DMS79 (cell line): ENCODE measurements at regions not wholly inside any gene's neighbourhood (a gene's known extent, or its start where the extent isn't known, plus 50 kb on each side); places are given as distances from the start of the nearest gene placed in this dataset.
"Not testable (repeated sequence)": the region's sequence is repeated elsewhere in the genome, so short reads cannot be mapped to it uniquely, and the experiment has no call there.

Experiments
- DNase-seq: peaks from one replicate; lab custom pipeline; 2025; lab: John Stamatoyannopoulos, UW

DNA sequence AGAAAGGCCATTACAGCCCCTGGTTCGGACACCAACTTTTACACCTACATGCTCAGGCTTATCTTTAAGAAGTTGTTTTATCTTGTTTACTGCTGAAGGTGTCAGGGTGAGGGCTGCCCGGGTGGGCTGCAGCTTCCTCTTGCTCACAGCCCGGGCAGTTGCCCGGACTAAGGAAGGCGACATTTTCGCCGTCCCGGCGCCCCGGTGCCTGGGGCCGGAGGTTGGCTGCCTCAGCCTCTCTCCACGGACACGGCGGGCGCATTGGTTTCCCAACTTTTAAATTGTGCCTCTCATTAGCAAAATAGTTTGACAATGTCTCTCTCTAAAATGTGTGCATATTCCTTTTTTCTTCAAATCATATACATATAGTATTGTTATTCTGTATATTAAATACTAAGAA lies 198.5 kb downstream of the LRRC70 start:
- DNase-seq: not testable (repeated sequence)

DNA sequence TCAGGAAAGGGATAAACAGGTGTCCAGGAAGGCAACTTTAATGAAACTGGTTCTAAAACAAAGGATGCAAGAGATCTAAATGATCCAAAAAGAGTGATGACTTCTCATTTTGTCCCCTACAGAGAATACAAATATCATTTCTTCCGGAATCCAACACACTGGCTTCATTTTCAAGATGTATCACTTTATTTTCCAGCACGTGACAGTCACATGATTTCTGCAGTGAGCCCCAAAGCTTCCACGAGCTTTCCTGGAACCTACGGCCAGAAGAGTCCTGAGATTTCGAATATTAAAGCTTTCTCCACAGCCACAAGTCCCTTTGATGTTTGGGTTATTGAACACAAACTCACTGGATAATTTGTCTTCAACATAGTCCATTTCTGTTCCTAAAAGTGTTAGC lies 198.0 kb downstream of the LRRC70 start:
- DNase-seq: not testable (repeated sequence)

DNA sequence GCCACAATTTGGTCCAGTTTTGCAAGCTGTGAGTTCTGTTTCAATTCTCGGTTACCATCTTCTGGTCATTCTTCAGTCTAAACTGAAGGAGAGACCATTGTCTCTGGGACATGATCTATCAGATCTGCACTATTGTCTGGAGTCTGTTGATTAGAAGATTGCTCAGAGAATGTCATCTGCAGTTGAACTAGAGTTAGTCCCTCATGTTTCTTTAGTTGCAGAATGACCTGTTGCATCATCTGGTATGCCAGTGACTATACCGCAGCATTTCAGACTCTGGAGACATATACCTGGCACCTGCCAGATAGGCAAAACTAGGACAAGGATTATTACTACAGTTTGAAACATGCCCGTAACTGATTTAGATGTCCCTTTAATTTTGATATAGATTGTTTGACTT lies 194.8 kb downstream of the LRRC70 start:
- DNase-seq: no peak

DNA sequence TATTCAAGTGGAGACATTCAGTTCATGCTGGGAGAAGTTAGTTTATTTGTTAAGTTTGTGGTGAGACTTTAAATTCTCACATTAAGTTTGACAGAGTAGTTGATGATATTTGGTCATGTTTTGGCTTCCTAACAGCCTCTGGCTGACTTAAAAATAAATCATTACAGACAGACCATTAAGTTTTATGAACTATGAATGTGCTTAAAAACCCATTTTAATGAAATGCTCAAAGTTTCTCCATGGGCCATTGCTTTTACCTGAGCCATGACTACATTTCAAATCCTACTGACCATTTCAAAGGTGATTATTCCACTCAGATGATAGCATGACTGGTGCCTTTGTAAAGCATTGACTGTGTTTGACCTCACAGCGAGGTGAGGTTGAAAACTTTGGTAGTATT lies 192.7 kb downstream of the LRRC70 start:
- peak; percentile 35 for DNase-seq

DNA sequence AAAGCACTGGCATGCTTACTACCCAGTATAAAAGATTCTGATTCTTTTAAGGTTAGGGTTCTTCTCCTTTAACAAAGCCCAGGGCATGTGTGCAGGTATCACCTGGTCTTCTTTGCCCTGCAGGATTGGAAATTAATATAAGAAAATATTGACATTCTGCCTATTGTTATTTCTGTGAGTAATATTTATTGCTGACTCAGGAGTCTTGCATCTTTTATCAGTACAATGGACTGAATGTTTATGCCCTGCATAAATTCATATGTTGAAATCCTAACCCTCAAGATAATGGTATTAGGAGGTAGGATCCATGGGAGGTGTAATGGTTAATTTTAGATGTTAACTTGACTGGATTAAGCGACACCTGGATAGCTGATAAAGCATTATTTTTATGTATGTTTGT lies 189.0 kb downstream of the LRRC70 start:
- no peak for DNase-seq

DNA sequence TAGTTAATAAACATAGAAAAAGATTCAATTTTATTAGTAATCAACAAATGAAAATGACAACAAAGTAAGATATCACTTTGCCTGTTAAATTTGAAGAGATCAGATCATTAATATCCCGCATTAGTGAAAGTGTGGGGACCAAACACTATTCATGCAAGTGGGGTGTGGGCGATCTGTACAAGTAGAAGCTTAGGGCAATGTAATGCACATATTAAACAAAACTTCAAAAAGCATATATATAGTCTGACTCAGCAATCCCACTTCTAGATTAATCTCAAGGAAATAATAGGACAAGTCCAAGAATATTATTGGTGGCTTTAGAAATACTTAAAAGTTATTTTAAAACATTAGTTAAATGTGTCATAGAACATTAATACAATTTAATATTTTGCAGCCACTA lies 188.5 kb downstream of the LRRC70 start:
- DNase-seq: no peak

DNA sequence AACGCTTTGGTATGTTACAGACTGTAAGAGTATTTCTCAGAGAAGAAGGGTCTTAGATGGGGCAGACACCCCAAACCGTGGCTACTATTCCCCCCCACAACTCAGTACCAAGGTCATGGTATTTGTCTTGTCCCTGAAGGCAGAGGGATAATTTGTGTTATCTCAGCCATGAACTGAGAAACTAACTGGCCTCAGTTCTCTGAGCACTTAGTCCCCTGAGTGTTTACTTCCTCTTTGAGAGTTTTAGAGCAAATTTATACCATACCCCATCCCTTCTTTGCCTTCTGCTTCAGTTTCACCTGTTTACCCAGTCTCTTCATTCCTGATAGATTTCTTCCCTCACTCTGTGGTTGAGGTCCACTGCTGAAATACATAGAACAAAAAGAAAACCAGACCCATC lies 183.9 kb downstream of the LRRC70 start:
- no peak for DNase-seq

DNA sequence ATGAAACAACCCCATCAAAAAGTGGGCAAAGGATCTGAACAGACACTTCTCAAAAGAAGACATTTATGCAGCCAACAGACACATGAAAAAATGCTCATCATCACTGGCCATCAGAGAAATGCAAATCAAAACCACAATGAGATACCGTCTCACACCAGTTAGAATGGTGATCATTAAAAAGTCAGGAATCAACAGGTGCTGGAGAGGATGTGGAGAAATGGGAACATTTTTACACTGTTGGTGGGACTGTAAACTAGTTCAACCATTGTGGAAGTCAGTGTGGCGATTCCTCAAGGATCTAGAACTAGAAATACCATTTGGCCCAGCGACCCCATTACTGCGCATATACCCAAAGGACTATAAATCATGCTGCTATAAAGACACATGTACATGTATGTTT lies 179.1 kb downstream of the LRRC70 start:
- DNase-seq: not testable (repeated sequence)

DNA sequence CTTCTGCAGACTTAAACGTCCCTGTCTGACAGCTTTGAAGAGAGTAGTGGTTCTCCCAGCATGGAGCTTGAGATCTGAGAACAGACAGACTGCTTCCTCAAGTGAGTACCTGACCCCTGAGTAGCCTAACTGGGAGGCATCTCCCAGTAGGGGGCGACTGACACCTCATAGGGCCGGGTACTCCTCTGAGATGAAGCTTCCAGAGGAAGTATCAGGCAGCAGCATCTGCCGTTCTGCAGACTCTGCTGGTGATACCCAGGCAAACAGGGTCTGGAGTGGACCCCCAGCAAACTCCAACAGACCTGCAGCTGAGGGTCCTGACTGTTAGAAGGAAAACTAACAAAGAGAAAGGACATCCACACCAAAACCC lies 174.4 kb downstream of the LRRC70 start:
- DNase-seq: not testable (repeated sequence)

DNA sequence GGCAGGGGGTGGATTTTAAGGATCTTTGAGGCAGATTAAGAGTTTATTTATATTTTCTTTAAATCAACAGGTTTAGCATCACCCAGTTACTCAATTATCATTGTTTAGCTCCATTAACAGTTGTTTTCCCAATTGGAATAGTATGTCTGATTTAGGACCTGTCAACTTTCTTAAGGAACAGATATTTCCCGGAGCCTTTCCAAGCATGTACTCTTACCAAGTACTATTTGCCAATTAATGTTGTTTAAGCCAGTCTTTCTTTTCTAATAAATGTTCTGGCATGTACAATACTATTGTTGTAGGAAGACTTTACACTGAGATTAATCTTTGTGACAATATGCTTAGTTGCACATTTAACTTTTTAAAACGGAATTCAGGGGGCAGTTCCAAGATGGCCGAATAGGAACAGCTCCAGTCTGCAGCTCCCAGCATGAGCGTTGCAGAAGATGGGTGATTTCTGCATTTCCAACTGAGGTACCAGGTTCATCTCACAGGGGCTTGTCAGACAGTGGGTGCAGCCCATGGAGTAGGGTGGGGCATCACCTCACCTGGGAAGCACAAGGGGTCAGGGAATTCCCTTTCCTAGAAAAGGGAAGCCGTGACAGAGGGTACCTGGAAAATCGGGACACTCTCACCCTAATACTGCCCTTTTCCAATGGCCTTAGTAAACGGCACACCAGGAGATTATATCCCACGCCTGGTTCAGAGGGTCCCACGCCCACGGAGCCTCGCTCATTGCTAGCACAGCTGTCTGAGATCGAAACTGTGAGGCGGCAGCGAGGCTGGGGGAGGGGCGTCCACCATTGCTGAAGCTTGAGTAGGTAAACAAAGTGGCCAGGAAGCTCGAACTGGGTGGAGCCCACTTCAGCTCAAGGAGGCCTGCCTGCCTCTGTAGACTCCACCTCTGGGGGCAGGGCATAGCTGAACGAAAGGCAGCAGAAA lies 173.7 kb downstream of the LRRC70 start:
- not testable (repeated sequence) for DNase-seq

DNA sequence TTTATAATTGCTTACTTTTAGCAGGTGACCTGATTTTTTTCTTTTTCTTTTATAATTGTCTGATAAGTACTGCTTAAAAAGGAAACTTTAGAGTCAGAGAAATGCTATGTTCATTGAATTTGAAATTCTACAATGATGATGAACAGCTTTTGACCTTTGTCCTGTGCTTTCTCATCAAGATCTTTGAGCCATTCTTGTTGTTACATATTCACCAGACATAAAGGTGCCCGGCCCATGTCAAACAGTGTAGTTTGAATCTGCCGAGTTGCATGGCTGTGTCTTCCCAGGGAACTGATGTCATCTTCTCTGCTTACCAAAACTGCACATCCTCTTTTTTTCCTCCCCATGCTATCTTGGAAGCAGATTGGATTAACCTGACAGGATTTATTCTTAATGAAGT lies 163.6 kb downstream of the LRRC70 start:
- DNase-seq: no peak

DNA sequence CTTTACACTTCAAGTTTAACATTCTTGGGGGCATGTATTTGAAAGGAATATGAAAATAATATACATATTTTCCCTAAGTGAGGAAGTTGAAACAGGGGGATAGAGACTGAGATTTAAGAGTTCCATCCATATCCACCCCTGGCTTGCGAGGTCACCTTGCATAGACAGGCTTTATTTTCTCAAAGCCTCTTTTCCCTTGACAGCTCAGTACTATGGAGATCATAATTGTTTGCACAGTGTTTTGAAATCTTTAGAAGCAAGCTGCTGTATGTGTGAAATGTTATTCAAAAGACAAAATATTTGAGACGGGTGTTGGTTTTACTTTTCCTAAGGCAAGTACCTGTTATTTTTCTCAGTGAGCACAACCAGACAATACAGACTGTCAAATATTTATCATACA lies 163.1 kb downstream of the LRRC70 start:
- DNase-seq: no peak

DNA sequence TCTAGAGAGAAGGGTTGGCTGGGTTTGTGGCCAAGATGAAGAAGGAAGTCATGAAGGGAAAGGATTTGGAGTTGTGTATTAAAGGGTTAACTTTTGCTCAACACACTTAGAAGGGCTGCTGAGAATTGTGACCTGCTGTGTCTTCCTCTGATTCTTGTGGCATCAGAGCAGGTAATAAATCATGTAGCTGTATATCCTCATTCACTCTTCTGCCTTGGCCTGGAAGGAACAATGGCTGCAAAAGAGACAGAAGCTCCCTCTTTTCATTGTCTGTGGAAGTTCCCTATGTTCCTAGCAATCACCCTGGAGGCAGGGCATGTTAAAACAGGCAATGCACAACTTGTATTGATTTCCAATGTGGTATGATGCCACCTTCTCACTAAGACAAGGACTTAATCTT lies 159.1 kb downstream of the LRRC70 start:
- no peak for DNase-seq

DNA sequence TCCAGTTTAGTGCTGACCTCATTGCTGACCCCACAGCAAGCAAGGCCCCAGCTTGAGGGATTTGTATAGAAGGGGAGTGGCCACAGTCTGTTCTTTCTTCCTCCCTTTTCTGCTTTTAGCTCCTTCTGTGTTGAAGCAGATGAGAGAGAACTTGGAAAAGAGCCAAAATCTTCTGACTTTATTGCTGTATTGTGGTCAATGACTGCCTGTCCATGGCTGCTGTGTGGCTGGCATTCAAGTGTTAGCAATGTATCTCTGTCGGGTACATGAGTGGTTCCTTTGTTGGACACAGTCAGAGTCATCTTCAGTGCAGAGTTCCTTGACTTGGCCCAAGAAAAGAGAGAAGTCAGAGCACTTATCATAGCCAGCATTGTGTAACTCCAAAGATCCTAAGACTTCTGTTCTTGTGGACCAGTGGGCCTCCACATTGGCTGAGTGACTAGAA lies 154.1 kb downstream of the LRRC70 start:
- no peak for DNase-seq

DNA sequence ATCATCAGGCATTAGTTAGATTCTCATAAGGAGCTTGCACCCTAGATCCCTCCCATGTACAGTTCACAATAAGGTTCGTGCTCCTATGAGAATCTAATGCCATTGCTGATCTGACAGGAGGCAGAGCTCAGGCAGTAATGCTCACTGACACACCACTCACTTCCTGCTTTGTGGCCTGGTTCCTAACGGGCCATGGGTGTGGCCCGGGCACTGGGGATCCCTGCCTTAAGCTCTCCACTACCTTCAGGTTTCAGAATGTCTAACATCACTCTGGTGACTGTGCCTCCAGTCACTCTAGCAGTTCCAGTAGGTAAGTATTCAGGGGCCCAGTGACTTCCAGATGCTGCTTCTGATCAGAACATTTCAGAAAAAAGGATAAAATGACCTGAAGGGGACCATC lies 152.4 kb downstream of the LRRC70 start:
- no peak for DNase-seq

DNA sequence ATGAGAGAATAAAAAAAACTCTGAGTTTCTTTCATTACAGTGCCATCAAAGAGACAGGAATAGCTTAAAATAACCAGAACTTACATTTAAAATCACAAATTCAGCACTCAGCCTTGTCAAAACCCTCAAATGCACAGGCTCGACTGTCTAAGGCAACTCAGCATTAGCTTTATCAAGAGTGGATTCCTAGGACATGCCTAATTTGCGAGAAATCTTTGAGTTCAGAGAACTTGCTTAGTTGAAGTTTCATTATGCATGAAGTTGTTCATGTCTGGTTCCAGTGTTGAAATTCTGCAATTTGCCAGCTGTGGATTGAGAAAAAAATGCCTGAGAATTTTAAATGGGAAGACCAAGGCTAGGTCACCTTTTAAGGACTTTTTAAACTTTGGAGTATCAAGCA lies 151.1 kb downstream of the LRRC70 start:
- DNase-seq: no peak

DNA sequence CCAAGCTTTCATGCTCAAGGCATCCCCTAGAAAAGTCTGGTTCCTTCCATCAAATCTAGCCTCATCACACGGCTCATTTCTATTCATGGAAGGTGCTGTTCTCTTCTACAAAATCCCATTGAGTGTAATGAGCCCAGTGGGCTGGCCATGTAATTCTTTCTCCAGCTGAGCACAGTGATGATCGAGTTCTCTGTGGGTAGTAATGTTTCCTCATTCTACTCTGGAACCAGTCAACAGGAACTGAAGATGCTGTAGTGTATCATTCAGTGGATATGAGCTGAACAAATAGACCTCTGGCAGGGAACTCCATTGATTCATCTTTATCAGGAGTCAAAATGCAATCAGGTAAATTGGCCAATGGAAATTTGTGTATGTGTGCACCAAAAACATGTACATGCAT lies 149.2 kb downstream of the LRRC70 start:
- no peak for DNase-seq

DNA sequence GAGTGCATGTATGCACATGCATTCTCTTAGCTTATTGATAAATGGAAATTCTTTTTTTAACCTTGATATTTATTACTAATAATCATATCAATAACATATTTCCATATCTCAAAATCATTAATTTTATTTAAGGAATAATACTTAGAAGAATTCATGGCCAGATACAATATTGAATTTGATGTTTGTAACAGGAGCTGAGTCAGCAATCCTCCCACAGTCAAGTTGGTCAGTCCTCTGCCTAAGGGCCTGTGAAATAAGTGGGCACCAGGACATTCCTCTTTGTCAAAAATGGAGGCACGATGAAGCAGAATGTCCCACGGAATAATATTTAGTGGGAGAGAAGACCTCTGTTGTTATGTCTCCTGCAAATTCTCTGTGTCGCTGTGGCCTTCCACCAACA lies 148.6 kb downstream of the LRRC70 start:
- DNase-seq: no peak

DNA sequence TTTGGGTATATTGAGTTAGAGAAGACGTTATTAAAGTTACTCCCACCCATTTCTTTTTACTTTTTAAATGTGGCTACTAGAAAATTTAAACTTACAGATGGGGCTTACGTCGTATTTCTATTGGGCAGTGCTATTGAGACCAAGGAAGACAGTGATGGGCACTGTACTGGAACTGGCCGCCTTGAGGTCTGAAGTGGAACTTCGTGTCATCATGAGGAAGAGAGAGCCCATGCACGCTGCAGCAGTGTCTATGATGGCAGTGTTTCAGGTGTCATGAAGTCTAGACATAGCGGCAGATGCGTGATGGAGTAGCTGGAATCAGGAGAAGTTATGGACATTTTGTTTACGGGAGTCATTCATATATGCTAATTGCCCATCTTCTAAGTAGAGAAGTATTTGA lies 143.7 kb downstream of the LRRC70 start:
- no peak for DNase-seq

DNA sequence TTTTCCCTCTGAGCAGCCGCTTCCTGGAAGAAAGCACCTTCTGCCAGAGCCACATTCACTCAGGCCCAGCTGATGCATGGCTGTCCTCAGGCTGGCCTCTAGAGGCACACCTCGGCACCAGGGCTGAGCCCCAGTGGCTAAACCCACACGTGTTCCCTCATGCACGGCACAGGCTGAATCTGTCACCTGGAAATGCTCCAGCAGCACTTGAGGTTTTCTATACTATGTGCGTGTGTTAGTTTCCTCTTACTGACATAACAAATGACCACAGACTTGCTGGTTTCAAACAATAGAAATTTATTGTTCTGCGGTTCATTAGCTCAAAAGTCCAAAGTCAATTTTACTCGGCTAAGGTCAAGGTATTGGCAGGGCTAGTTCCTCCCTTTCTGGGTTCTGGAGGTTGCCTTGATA lies 141.4 kb downstream of the LRRC70 start:
- DNase-seq: peak; percentile 8

DNA sequence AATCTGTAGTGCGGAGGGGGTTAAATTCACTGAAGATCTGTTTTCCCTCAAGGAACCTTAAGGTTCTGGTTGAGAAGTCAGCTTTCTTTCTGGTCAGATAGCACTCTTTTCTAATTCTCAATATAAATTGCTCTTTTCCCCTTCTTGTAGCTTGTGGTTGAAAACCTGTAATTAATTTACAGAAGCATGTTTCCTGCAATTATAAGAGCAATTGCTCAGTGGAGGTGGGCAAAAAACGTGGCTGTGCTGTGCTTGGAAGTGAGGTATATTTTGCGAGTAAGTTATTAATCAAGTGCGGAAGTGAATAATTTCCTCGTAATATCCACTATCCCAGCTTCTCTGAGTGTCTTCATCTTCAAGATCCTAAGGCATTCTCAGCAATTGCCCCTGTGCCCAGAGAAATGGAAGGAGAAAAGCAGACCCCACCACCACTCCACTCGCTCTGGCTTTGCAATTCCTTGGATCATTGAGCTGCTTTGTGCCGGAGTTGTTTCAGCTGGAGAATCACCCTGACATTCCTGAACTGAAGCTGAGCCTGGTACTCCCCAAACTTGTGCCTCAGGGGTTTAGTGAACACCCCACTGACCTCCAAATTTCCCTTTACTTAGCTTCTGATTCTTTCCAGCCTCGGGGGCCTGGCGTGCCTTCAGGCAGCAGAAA lies 140.6 kb downstream of the LRRC70 start:
- no peak for DNase-seq

DNA sequence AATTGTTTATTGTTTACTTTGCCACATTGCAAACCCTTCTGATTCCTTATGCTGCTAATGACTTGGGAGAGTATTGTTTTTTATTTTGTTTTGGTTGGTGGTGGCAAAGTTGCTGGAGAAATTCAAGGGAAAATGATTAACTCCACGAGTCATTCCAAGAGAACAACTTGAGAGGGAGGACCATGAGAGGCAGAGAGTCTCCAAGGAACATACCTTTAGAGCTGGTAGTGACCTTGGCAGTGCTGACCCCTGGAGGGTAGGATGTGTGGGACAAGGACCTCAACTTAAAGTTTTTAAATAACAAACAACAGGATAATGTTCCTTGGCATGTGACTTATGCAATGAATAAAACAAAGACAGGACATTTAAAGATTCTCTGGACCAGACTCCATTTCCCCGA lies 139.7 kb downstream of the LRRC70 start:
- DNase-seq: no peak

DNA sequence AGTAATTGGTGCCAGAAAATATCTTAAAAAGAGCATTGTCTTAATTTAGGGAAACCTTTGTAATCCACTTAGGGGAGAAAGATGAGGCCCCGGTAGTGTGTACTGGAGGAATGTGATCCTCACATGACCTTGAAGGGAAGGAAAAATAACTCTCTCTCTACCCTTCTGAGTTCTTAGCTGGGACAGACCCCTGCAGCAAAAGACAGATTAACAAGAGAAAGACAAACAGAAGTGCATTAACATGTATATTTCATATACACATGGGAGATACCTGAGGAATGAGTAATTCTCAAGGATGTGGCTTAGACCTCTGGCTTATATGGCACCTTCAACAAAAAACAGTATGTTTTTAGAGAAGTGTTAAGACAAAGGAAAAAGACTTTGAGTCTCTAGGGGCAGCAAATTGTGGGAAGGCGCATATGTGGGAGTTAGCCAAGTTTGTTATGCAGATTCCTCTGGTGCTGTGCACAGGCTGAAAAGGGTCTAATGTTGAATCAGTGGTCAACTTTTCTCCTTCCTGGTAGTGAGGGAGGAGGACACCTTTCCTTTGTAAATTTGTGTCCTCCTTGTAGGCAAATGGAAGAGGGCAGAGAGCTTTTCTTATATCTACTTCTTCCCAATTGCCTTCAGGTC lies 138.8 kb downstream of the LRRC70 start:
- DNase-seq: no peak
